ENCODE measurements at regions not wholly inside any gene's neighbourhood (a gene's known extent, or its start where the extent isn't known, plus 50 kb on each side); places are given as distances from the start of the nearest gene placed in this dataset.

DNA sequence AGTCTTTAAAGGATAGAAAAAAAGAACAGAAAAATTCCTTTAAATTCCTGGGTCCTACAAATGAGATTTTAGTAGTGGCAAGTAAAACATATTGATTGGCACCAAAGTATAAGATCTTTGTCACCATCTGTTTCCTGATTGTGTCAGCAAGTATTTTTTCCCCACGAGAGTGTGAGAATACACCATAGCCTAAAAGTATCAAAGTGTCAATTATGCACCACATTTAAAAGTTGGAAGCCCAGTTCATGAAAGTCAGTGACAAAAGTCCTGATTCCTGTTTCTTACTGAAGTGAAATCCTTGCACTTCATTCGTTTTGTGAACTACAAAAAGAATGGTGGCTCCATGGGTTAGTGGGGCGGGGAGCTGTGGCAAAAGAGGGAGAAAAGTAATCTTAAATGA is 83.8 kb upstream of the DPH6 start:
- no peak overlapping the region for H3K4me3 ChIP-seq (ENCODE audit: low read depth, low read length)
- no peak for DNase-seq (ENCODE audit: low read depth)
- TF ChIP-seq CTCF (IDR thresholded peaks at IDR 0.05; ENCODE audit: low read depth, low read length, missing control alignments): no peak

DNA sequence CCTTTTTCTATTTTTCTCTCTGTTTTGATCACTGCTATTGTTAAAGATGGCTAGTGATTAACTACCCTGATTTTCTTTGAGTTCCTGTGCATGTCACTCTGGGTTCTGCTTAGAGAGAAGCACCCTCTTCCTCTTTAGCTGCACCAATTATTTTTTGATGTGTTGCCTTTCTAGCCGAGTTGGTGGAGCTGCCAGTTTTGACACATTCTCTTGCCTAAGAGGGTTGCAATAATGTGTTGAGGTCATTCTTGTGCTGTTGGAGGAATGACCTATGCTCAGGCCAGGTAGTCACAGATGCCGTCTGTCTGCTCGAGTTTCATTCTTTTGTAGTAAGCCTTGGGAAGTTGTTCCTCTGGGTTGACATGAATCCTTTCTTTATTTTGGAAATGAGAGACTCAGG is 84.6 kb upstream of the DPH6 start:
- no peak for DNase-seq (ENCODE audit: low read depth)
- no peak for TF ChIP-seq CTCF (IDR thresholded peaks at IDR 0.05; ENCODE audit: low read depth, low read length, missing control alignments)
- H3K4me3 ChIP-seq (ENCODE audit: low read depth, low read length): no peak overlapping the region

- TF ChIP-seq CTCF (IDR thresholded peaks at IDR 0.05; ENCODE audit: low read depth, low read length, missing control alignments): no peak
- no peak overlapping the region for H3K4me3 ChIP-seq (ENCODE audit: low read depth, low read length)
- DNase-seq (ENCODE audit: low read depth): no peak
Measured at GRCh38 chr15:35630985-35631384, 85.0 kb upstream of the DPH6 start.

DNA sequence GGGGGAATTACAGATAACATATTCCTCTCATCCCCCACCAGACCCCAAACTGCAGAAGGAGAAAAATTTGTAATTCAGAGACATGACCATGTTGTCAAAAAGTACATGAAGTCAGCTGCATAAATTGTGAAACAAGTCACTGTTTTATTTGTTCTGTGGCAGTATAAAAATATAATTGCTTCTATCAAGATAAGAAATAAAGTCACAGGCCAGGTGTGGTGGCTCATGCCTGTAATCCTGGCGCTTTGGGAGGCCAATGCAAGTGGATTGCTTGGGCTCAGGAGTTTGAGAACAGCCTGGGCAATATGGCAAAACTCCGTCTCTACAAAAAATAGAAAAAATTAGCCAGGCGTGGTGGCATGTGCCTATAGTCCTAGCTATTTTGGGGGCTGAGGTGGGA is 87.7 kb upstream of the DPH6 start:
- H3K4me3 ChIP-seq (ENCODE audit: low read depth, low read length): no peak overlapping the region
- no peak for DNase-seq (ENCODE audit: low read depth)
- TF ChIP-seq CTCF (IDR thresholded peaks at IDR 0.05; ENCODE audit: low read depth, low read length, missing control alignments): no peak

- H3K4me3 ChIP-seq (ENCODE audit: low read depth, low read length): no peak overlapping the region
- no peak for DNase-seq (ENCODE audit: low read depth)
- TF ChIP-seq CTCF (IDR thresholded peaks at IDR 0.05; ENCODE audit: low read depth, low read length, missing control alignments): no peak
Measured at GRCh38 chr15:35646790-35647189, 100.8 kb upstream of the DPH6 start.

- no peak for TF ChIP-seq CTCF (IDR thresholded peaks at IDR 0.05; ENCODE audit: low read depth, low read length, missing control alignments)
- no peak for DNase-seq (ENCODE audit: low read depth)
- no peak overlapping the region for H3K4me3 ChIP-seq (ENCODE audit: low read depth, low read length)
Measured at GRCh38 chr15:35647303-35647702, 101.3 kb upstream of the DPH6 start.

DNA sequence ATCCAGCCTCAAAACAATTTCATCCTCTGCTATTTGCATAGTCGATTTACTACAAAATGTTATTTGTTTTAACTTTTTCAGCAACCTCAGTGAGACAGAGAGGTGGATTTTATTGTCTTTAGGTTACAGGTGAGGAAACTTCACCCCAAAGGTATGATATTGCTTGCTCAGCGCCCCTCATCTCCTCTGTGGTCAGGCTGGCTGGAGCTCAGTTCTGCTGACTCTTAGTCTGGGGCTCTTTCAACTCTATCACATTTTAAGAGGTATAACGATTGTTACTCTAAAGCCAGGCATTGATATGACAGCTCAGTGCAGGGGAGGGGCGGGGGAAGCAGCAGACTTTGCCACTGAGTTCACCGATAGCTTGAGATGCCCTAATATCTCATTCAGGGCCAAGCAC is 103.0 kb upstream of the DPH6 start:
- TF ChIP-seq CTCF (IDR thresholded peaks at IDR 0.05; ENCODE audit: low read depth, low read length, missing control alignments): no peak
- H3K4me3 ChIP-seq (ENCODE audit: low read depth, low read length): no peak overlapping the region
- DNase-seq (ENCODE audit: low read depth): no peak
